Mucosa of descending colon (tissue), 3 donors: ENCODE measurements at regions not wholly inside any gene's neighbourhood (a gene's known extent, or its start where the extent isn't known, plus 50 kb on each side); places are given as distances from the start of the nearest gene placed in this dataset.

Source experiments
- ATAC-seq: fragments of 200-7000 bp; cut with Tn5 transposase; one replicate; pipeline ENCODE4 v1.9.1; 2020; ENCODE audit warnings: mild to moderate bottlenecking, moderate library complexity
- DNase-seq, 3 donors: peaks; one replicate each; pipeline ENCODE4 v3.0.0-alpha.2; 2020
- H3K36me3 ChIP-seq: fragments of 200-600 bp; one replicate; pipeline ENCODE4 v1.8.0; 2021; ENCODE audit warnings: low read depth, mild to moderate bottlenecking
- H3K4me1 ChIP-seq: fragments of 200-600 bp; one replicate; pipeline ENCODE4 v1.8.0; 2021; ENCODE audit warnings: low read depth, mild to moderate bottlenecking
- H3K4me3 ChIP-seq: fragments of 200-600 bp; one replicate; pipeline ENCODE4 v1.8.0; 2021; ENCODE audit warnings: mild to moderate bottlenecking
- H3K9me3 ChIP-seq: fragments of 200-600 bp; one replicate; pipeline ENCODE4 v1.8.0; 2021; ENCODE audit warnings: mild to moderate bottlenecking
- CTCF ChIP-seq: fragments of 200-600 bp; IDR thresholded peaks from one replicate; pipeline ENCODE4 v1.8.0; 2022; ENCODE audit warnings: antibody characterized with exemption, mild to moderate bottlenecking
- intact Hi-C, 2 donors: fragments of 100-400 bp; cut with DNase I in 1 of 2; cut with micrococcal nuclease in 1 of 2; formaldehyde crosslinking; loops; one replicate each; pipeline versions ENCODE4 v1.11.0 to v1.11.1; 2022; cut with DNase I, micrococcal nuclease
- donor health status: DM: no; HTN: no; CAD: no; lungs with moderate emphysema.
- donor health status: DM: no; HTN: no; CAD: no.
- donor health status: DM: no; HTN: yes; CAD: no.

GRCh38 chrX:64097891-64098290 lies 107.6 kb downstream of the AMER1 start:
- Histone ChIP-seq H3K36me3 (no peaks in the 10 kb centered on the region), H3K4me1 (no peaks in the 10 kb centered on the region), H3K9me3 (no peaks in the 10 kb centered on the region), H3K4me3 (no peak overlapping the region)
- TF ChIP-seq CTCF: no peak
- ATAC-seq: no peak
- intact Hi-C loops: no loop called here
- no peak for DNase-seq

GRCh38 chrX:64093761-64094160 lies 111.7 kb downstream of the AMER1 start:
- Histone ChIP-seq H3K36me3 (no peaks in the 10 kb centered on the region), H3K9me3 (no peaks in the 10 kb centered on the region), H3K4me3 (no peak overlapping the region), H3K4me1 (no peaks in the 10 kb centered on the region)
- TF ChIP-seq CTCF: no peak
- intact Hi-C loops: no loop called here
- ATAC-seq: no peak
- peak in 1 of 3 donors; percentile 1 for DNase-seq
